MCF 10A (cell line): ENCODE measurements at regions not wholly inside any gene's neighbourhood (a gene's known extent, or its start where the extent isn't known, plus 50 kb on each side); places are given as distances from the start of the nearest gene placed in this dataset.
A peak's percentile ranks its signal among the peaks of the same experiment; 100 is the strongest.
"Not testable (repeated sequence)": the region's sequence is repeated elsewhere in the genome, so short reads cannot be mapped to it uniquely, and the experiment has no call there.

Experiments
- BruUV-seq: library from RNA; stranded (reverse); fragments of 400-500 nt; replicated peaks from 2 replicates; lab custom pipeline; 2021; lab: Mats Ljungman, UMichigan
- CTCF ChIA-PET: fragments of 300-600 bp; sonication (Branson Sonifier 250); formaldehyde crosslinking; extraction: SDS; loops from one replicate; lab custom pipeline; 2021; ENCODE audit warnings: antibody characterized with exemption, inconsistent platforms; lab: Yijun Ruan, JAX
- POLR2A ChIA-PET: fragments of 300-600, 350-650 bp; sonication (Branson Sonifier 250); formaldehyde crosslinking; extraction: SDS; loops from one replicate; lab custom pipeline; 2020; ENCODE audit warnings: antibody characterized with exemption, inconsistent platforms; lab: Yijun Ruan, JAX
- DNase-seq: peaks from one replicate; pipeline ENCODE4 v3.0.0-alpha.2; 2018; ENCODE audit not compliant: unreplicated experiment
- H3K27ac Mint-ChIP-seq: one replicate; pipeline ENCODE4 v1.8.0; 2022; ENCODE audit warnings: mild to moderate bottlenecking, low read depth, mixed read lengths; ENCODE audit not compliant: unreplicated experiment
- H3K27me3 Mint-ChIP-seq: one replicate; pipeline ENCODE4 v1.8.0; 2022; ENCODE audit warnings: mixed read lengths; ENCODE audit not compliant: insufficient read depth, unreplicated experiment
- H3K36me3 Mint-ChIP-seq: one replicate; pipeline ENCODE4 v1.8.0; 2022; ENCODE audit warnings: mild to moderate bottlenecking, moderate library complexity, mixed read lengths; ENCODE audit not compliant: insufficient read depth, unreplicated experiment
- H3K4me1 Mint-ChIP-seq: one replicate; pipeline ENCODE4 v1.8.0; 2022; ENCODE audit warnings: mixed read lengths; ENCODE audit not compliant: insufficient read depth, unreplicated experiment
- H3K4me3 Mint-ChIP-seq: one replicate; pipeline ENCODE4 v1.8.0; 2022; ENCODE audit warnings: mild to moderate bottlenecking, moderate library complexity, mixed read lengths; ENCODE audit not compliant: unreplicated experiment
- H3K9me3 Mint-ChIP-seq: one replicate; pipeline ENCODE4 v1.8.0; 2022; ENCODE audit warnings: mixed read lengths; ENCODE audit not compliant: unreplicated experiment
- CTCF ChIP-seq: fragments of 200-600 bp; IDR thresholded peaks from one replicate; pipeline ENCODE4 v1.8.0; 2022; ENCODE audit warnings: antibody characterized with exemption, mild to moderate bottlenecking; ENCODE audit not compliant: unreplicated experiment
- intact Hi-C: fragments of 100-400 bp; cut with micrococcal nuclease; formaldehyde crosslinking; loops from 2 replicates; pipeline ENCODE4 v1.14.1; 2022

GRCh38 chr9:97188545-97188944 lies 118.9 kb upstream of the CCDC180 start:
- Mint-ChIP-seq H3K27ac (no peak overlapping the region), H3K9me3 (no peaks in the 10 kb centered on the region), H3K27me3 (no peaks in the 10 kb centered on the region), H3K4me1 (peaks cover 7% of the 10 kb centered on the region), H3K36me3 (no peaks in the 10 kb centered on the region), H3K4me3 (no peak overlapping the region)
- CTCF ChIA-PET: interaction anchor here (0.7 kb wide), 2 partner anchors 199 to 622 kb away, joined by 3 to 7 read pairs; no protein-coding TSS in a partner anchor
- BruUV-seq: no TSS peak
- TF ChIP-seq CTCF: no peak
- DNase-seq: no peak
- POLR2A ChIA-PET: no interaction called here
- intact Hi-C loops: no loop called here

- intact Hi-C loops, DNase-seq, H3K4me1 Mint-ChIP-seq, H3K9me3 Mint-ChIP-seq, H3K4me3 Mint-ChIP-seq, H3K27me3 Mint-ChIP-seq, POLR2A ChIA-PET, H3K36me3 Mint-ChIP-seq, BruUV-seq, CTCF ChIA-PET, H3K27ac Mint-ChIP-seq: not testable (repeated sequence)
These were observed 119.8 kb upstream of the CCDC180 start for GRCh38 chr9:97187706-97188105.

- TF ChIP-seq CTCF: no peak
- H3K9me3 Mint-ChIP-seq: no peaks in the 10 kb centered on the region
- ChIA-PET POLR2A (interaction anchor here (0.6 kb wide), 1 partner anchor 10 kb away, joined by 3 read pairs; no protein-coding TSS in a partner anchor), CTCF (no interaction called here)
- no peak overlapping the region for H3K4me3 Mint-ChIP-seq
- H3K36me3 Mint-ChIP-seq: no peaks in the 10 kb centered on the region
- H3K27me3 Mint-ChIP-seq: no peaks in the 10 kb centered on the region
- BruUV-seq: no TSS peak
- H3K27ac Mint-ChIP-seq: no peak overlapping the region
- DNase-seq: no peak
- peaks cover 7% of the 10 kb centered on the region for H3K4me1 Mint-ChIP-seq
- intact Hi-C loops: no loop called here
These were observed 121.0 kb upstream of the CCDC180 start for GRCh38 chr9:97186493-97186892.

- CTCF ChIA-PET, H3K9me3 Mint-ChIP-seq, DNase-seq, BruUV-seq, POLR2A ChIA-PET, H3K27ac Mint-ChIP-seq, H3K36me3 Mint-ChIP-seq, H3K27me3 Mint-ChIP-seq, H3K4me3 Mint-ChIP-seq, intact Hi-C loops: not testable (repeated sequence)
- H3K4me1 Mint-ChIP-seq: peaks cover 16% of the 10 kb centered on the region
These were observed 124.9 kb upstream of the CCDC180 start for GRCh38 chr9:97182532-97182931.

- Mint-ChIP-seq H3K4me3 (no peak overlapping the region), H3K27me3 (no peaks in the 10 kb centered on the region), H3K27ac (peak overlapping the region; percentile 7), H3K36me3 (peaks cover 5% of the 10 kb centered on the region), H3K4me1 (peaks cover 9% of the 10 kb centered on the region), H3K9me3 (peaks cover 3% of the 10 kb centered on the region)
- intact Hi-C loops: no loop called here
- DNase-seq: peak; percentile 41
- BruUV-seq: no TSS peak
- no peak for TF ChIP-seq CTCF
- ChIA-PET CTCF (no interaction called here), POLR2A (interaction anchor here (1.8 kb wide), 1 partner anchor 59 kb away, joined by 7 read pairs; no protein-coding TSS in a partner anchor)
These were observed 127.8 kb upstream of the CCDC180 start for GRCh38 chr9:97179616-97180015.
